Trophoblast cell (in vitro differentiated cells and primary cell): ENCODE measurements at regions not wholly inside any gene's neighbourhood (a gene's known extent, or its start where the extent isn't known, plus 50 kb on each side); places are given as distances from the start of the nearest gene placed in this dataset.

ENCODE experiments used
- DNase-seq, 2 donors: peaks; one replicate each; pipeline ENCODE4 v3.0.0-alpha.2; 2016
- H2AFZ ChIP-seq: 2 replicates; pipeline ENCODE4 v1.6.1; 2013; ENCODE audit warnings: low read length, moderate library complexity, mild to moderate bottlenecking; ENCODE audit not compliant: insufficient read depth, poor library complexity
- H2AK5ac ChIP-seq: 2 replicates; pipeline ENCODE4 v1.6.1; 2013; ENCODE audit warnings: mild to moderate bottlenecking, low read length
- H2BK120ac ChIP-seq: 2 replicates; pipeline ENCODE4 v1.6.1; 2013; ENCODE audit warnings: low read length, mild to moderate bottlenecking, moderate library complexity; ENCODE audit not compliant: insufficient read depth, poor library complexity
- H2BK12ac ChIP-seq: 2 replicates; pipeline ENCODE4 v1.6.1; 2013; ENCODE audit warnings: mild to moderate bottlenecking, low read length, moderate library complexity
- H2BK5ac ChIP-seq: 2 replicates; pipeline ENCODE4 v1.6.1; 2013; ENCODE audit warnings: low read length, low read depth, moderate library complexity, mild to moderate bottlenecking; ENCODE audit not compliant: poor library complexity
- H3K14ac ChIP-seq: 2 replicates; pipeline ENCODE4 v1.6.1; 2013; ENCODE audit warnings: mild to moderate bottlenecking, low read length
- H3K18ac ChIP-seq: 2 replicates; pipeline ENCODE4 v1.6.1; 2013; ENCODE audit warnings: mild to moderate bottlenecking, low read length
- H3K23ac ChIP-seq: 2 replicates; pipeline ENCODE4 v1.6.1; 2013; ENCODE audit warnings: low read length
- H3K27ac ChIP-seq: 2 replicates; pipeline ENCODE4 v1.5.1; 2013; ENCODE audit warnings: low read depth, mild to moderate bottlenecking, inconsistent platforms, low read length, moderate library complexity
- H3K27me3 ChIP-seq: 2 replicates; pipeline ENCODE4 v1.6.1; 2013; ENCODE audit warnings: inconsistent platforms, mild to moderate bottlenecking, low read length, moderate library complexity; ENCODE audit not compliant: insufficient read depth
- H3K36me3 ChIP-seq, 2 experiments: 1 replicate in 1 of 2; 2 replicates in 1 of 2; pipeline ENCODE4 v1.6.1; 2013; ENCODE audit warnings: low read length in 2 of 2, mild to moderate bottlenecking in 2 of 2, moderate library complexity in 1 of 2; ENCODE audit not compliant: insufficient read depth in 2 of 2, control insufficient read depth in 1 of 2
- H3K4ac ChIP-seq: 2 replicates; pipeline ENCODE4 v1.6.1; 2013; ENCODE audit warnings: low read depth, mild to moderate bottlenecking, low read length, moderate library complexity
- H3K4me1 ChIP-seq, 2 experiments: 1 replicate in 1 of 2; 2 replicates in 1 of 2; pipeline ENCODE4 v1.6.1; 2013; ENCODE audit warnings: low read length in 2 of 2, mild to moderate bottlenecking in 2 of 2, moderate library complexity in 1 of 2; ENCODE audit not compliant: insufficient read depth in 2 of 2, control insufficient read depth in 1 of 2
- H3K4me2 ChIP-seq: 2 replicates; pipeline ENCODE4 v1.6.1; 2013; ENCODE audit warnings: inconsistent platforms, mild to moderate bottlenecking, low read length, moderate library complexity
- H3K4me3 ChIP-seq: 2 replicates; pipeline ENCODE4 v1.5.1; 2013; ENCODE audit warnings: mild to moderate bottlenecking, low read depth, low read length, inconsistent platforms
- H3K79me1 ChIP-seq: one replicate; pipeline ENCODE4 v1.6.1; 2013; ENCODE audit warnings: low read length
- H3K79me2 ChIP-seq: 2 replicates; pipeline ENCODE4 v1.6.1; 2013; ENCODE audit warnings: low read length, mild to moderate bottlenecking; ENCODE audit not compliant: control insufficient read depth, insufficient read depth, poor library complexity
- H3K9ac ChIP-seq: 2 replicates; pipeline ENCODE4 v1.6.1; 2013; ENCODE audit warnings: mild to moderate bottlenecking, low read length
- H3K9me3 ChIP-seq: 2 replicates; pipeline ENCODE4 v1.6.1; 2013; ENCODE audit warnings: low read depth, mild to moderate bottlenecking, control low read depth, inconsistent platforms, low read length; ENCODE audit not compliant: insufficient read depth
- H4K12ac ChIP-seq: 2 replicates; pipeline ENCODE4 v1.6.1; 2013; ENCODE audit warnings: low read depth, mild to moderate bottlenecking, low read length, moderate library complexity
- H4K8ac ChIP-seq: 2 replicates; pipeline ENCODE4 v1.6.1; 2013; ENCODE audit warnings: low read depth, mild to moderate bottlenecking, low read length, moderate library complexity
- H4K91ac ChIP-seq: one replicate; pipeline ENCODE4 v1.6.1; 2013; ENCODE audit warnings: low read depth, mild to moderate bottlenecking, low read length, moderate library complexity
- WGBS: extraction: QIAGEN DNeasy Blood & Tissue Kit; methylation state at CpG from one replicate; pipeline ENCODE4 v1.1.7; 2013; ENCODE audit warnings: missing lambda C conversion rate; ENCODE audit not compliant: insufficient read length, insufficient coverage; ENCODE audit errors: extremely low coverage; 5-methylcytosine and 5-hydroxymethylcytosine counted together

- no peak overlapping the region for H2AFZ ChIP-seq
- H2BK12ac ChIP-seq = no peak overlapping the region
- H3K79me2 ChIP-seq = no peaks in the 10 kb centered on the region
- no peaks in the 10 kb centered on the region for H3K9me3 ChIP-seq
- no peak overlapping the region for H3K27ac ChIP-seq
- no peak overlapping the region for H4K91ac ChIP-seq
- H3K23ac ChIP-seq = no peak overlapping the region
- H3K27me3 ChIP-seq = no peaks in the 10 kb centered on the region
- no peak overlapping the region for H4K8ac ChIP-seq
- no CpG with 5 or more reads among the region's 1 CpG for WGBS
- H3K36me3 ChIP-seq = no peaks in the 10 kb centered on the region
- H2BK120ac ChIP-seq = no peak overlapping the region
- H2AK5ac ChIP-seq = no peak overlapping the region
- no peak overlapping the region for H3K18ac ChIP-seq
- H3K79me1 ChIP-seq = peaks cover 7% of the 10 kb centered on the region
- H3K4ac ChIP-seq = no peak overlapping the region
- no peak overlapping the region for H3K14ac ChIP-seq
- DNase-seq = no peak
- H3K4me2 ChIP-seq = no peak overlapping the region
- no peak overlapping the region for H3K9ac ChIP-seq
- no peak overlapping the region for H3K4me3 ChIP-seq
- H2BK5ac ChIP-seq = no peak overlapping the region
- no peak overlapping the region for H4K12ac ChIP-seq
- peaks cover 0 to 1% of the 10 kb centered on the region in 2 experiments for H3K4me1 ChIP-seq
These were observed 134.8 kb downstream of the DYRK2 start for GRCh38 chr12:67783393-67783792.

DNA sequence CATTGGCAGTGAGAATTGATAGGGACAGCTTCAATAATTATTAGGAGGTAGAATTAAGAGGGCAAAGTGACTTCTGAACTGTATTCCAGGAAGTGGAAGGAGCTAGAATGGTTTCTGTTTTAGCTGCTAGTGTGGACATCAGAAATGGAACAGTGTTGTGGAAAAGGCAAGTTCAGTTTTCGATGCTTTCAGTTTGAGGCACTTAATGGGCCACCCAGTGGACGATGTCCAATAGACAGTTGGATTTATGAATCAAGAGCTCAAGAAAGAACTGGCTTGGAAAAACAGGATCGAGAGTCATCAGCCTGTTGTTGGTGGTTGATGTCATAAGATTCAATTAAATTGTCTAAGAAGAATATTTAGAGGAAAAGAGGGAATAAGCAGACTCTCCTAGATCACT is 136.3 kb downstream of the DYRK2 start:
- no peak overlapping the region for H3K18ac ChIP-seq
- no CpG with 5 or more reads among the region's 3 CpGs for WGBS
- no peaks in the 10 kb centered on the region for H3K79me2 ChIP-seq
- H3K9ac ChIP-seq = no peak overlapping the region
- H3K36me3 ChIP-seq = no peaks in the 10 kb centered on the region
- no peak overlapping the region for H3K14ac ChIP-seq
- H2AK5ac ChIP-seq = no peak overlapping the region
- H3K79me1 ChIP-seq = peaks cover 3% of the 10 kb centered on the region
- no peak overlapping the region for H2AFZ ChIP-seq
- no peak overlapping the region for H3K27ac ChIP-seq
- no peaks in the 10 kb centered on the region for H3K9me3 ChIP-seq
- no peak overlapping the region for H3K4ac ChIP-seq
- no peak overlapping the region for H3K23ac ChIP-seq
- H2BK12ac ChIP-seq = no peak overlapping the region
- H4K8ac ChIP-seq = no peak overlapping the region
- H2BK120ac ChIP-seq = no peak overlapping the region
- H3K27me3 ChIP-seq = no peaks in the 10 kb centered on the region
- no peak overlapping the region for H3K4me3 ChIP-seq
- no peaks in the 10 kb centered on the region for H3K4me1 ChIP-seq
- H3K4me2 ChIP-seq = no peak overlapping the region
- DNase-seq = no peak
- no peak overlapping the region for H4K91ac ChIP-seq
- no peak overlapping the region for H2BK5ac ChIP-seq
- no peak overlapping the region for H4K12ac ChIP-seq

- H3K4me1 ChIP-seq = no peaks in the 10 kb centered on the region
- H2BK5ac ChIP-seq = no peak overlapping the region
- H2AFZ ChIP-seq = no peak overlapping the region
- H3K79me2 ChIP-seq = no peaks in the 10 kb centered on the region
- no peak overlapping the region for H3K18ac ChIP-seq
- no peak overlapping the region for H2AK5ac ChIP-seq
- H3K23ac ChIP-seq = no peak overlapping the region
- H3K36me3 ChIP-seq = no peaks in the 10 kb centered on the region
- H3K9me3 ChIP-seq = no peaks in the 10 kb centered on the region
- WGBS = no CpG with 5 or more reads among the region's 3 CpGs
- no peak overlapping the region for H3K4ac ChIP-seq
- DNase-seq = no peak
- H2BK120ac ChIP-seq = no peak overlapping the region
- H4K91ac ChIP-seq = no peak overlapping the region
- no peak overlapping the region for H4K8ac ChIP-seq
- H3K14ac ChIP-seq = no peak overlapping the region
- no peak overlapping the region for H4K12ac ChIP-seq
- no peak overlapping the region for H3K9ac ChIP-seq
- no peak overlapping the region for H3K27ac ChIP-seq
- no peak overlapping the region for H3K4me2 ChIP-seq
- H3K79me1 ChIP-seq = no peaks in the 10 kb centered on the region
- no peaks in the 10 kb centered on the region for H3K27me3 ChIP-seq
- H3K4me3 ChIP-seq = no peak overlapping the region
- no peak overlapping the region for H2BK12ac ChIP-seq
These were observed 137.5 kb downstream of the DYRK2 start for GRCh38 chr12:67786086-67786485.

DNA sequence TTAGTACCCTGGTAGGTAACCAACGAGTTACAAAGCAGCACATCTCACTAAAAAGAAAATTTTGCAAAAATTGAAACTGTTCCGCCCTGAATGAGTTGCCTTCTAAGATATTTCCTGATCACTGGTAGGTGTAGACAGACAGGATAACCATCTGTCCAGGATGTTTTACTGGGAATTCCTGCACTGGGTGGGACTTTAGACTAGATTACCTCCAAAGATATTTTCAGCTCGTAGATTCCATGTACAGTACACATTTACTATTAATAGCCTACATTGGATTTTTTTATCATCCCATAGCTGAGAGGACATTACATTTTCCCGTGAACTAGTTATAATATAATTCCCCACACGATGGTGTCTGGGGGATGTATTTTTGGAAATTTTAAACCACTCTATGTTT is 139.6 kb downstream of the DYRK2 start:
- no peak overlapping the region for H3K23ac ChIP-seq
- H4K12ac ChIP-seq = no peak overlapping the region
- H3K9ac ChIP-seq = no peak overlapping the region
- H3K9me3 ChIP-seq = peaks cover 6% of the 10 kb centered on the region
- no peaks in the 10 kb centered on the region for H3K79me1 ChIP-seq
- no peak overlapping the region for H3K4me2 ChIP-seq
- H2BK12ac ChIP-seq = no peak overlapping the region
- peak; percentile 47 to 77 for DNase-seq
- H3K4me3 ChIP-seq = no peak overlapping the region
- no peaks in the 10 kb centered on the region for H3K36me3 ChIP-seq
- H4K8ac ChIP-seq = no peak overlapping the region
- no peak overlapping the region for H3K4ac ChIP-seq
- no peaks in the 10 kb centered on the region for H3K79me2 ChIP-seq
- H3K4me1 ChIP-seq = no peaks in the 10 kb centered on the region
- no peak overlapping the region for H3K18ac ChIP-seq
- no peak overlapping the region for H2BK120ac ChIP-seq
- no peaks in the 10 kb centered on the region for H3K27me3 ChIP-seq
- H3K27ac ChIP-seq = no peak overlapping the region
- H2BK5ac ChIP-seq = no peak overlapping the region
- no peak overlapping the region for H3K14ac ChIP-seq
- H4K91ac ChIP-seq = no peak overlapping the region
- H2AK5ac ChIP-seq = no peak overlapping the region
- no peak overlapping the region for H2AFZ ChIP-seq
- WGBS = no CpG with 5 or more reads among the region's 5 CpGs
